DND-41 (cell line): ENCODE measurements at regions not wholly inside any gene's neighbourhood (a gene's known extent, or its start where the extent isn't known, plus 50 kb on each side); places are given as distances from the start of the nearest gene placed in this dataset.

ENCODE experiments used
- ATAC-seq: fragments of 200-7000 bp; cut with Tn5 transposase; 3 replicates; pipeline ENCODE4 v1.9.1; 2021; ENCODE audit warnings: low read depth; ENCODE audit not compliant: insufficient read depth
- DNase-seq: peaks from one replicate; pipeline ENCODE4 v3.0.0-alpha.2; 2020
- H2AFZ ChIP-seq: 2 replicates; pipeline ENCODE4 v1.6.0; 2012; ENCODE audit warnings: low read depth, low read length
- H3K27ac ChIP-seq: 2 replicates; pipeline ENCODE4 v1.5.1; 2012; ENCODE audit warnings: low read length, inconsistent platforms
- H3K27me3 ChIP-seq: fragments of 200-600 bp; sonication (generic); 2 replicates; pipeline ENCODE4 v1.6.0; 2012; ENCODE audit warnings: low read length, mild to moderate bottlenecking, inconsistent platforms; ENCODE audit not compliant: insufficient read depth, poor library complexity
- H3K36me3 ChIP-seq: 2 replicates; pipeline ENCODE4 v1.5.1; 2012; ENCODE audit warnings: low read length, inconsistent platforms; ENCODE audit not compliant: insufficient read depth
- H3K4me1 ChIP-seq: 2 replicates; pipeline ENCODE4 v1.5.1; 2012; ENCODE audit warnings: mild to moderate bottlenecking, low read length; ENCODE audit not compliant: insufficient read depth
- H3K4me2 ChIP-seq: 2 replicates; pipeline ENCODE4 v1.6.0; 2012; ENCODE audit warnings: mild to moderate bottlenecking, moderate library complexity, low read length, inconsistent platforms; ENCODE audit not compliant: insufficient read depth
- H3K4me3 ChIP-seq, 2 experiments: fragments of 200-600 bp in 1 of 2; shearing (Covaris generic) in 1 of 2; 2 replicates each; pipeline ENCODE4 v1.5.1; 2012 to 2016; ENCODE audit warnings: inconsistent platforms in 2 of 2, low read length in 2 of 2, mild to moderate bottlenecking in 2 of 2, low read depth in 1 of 2, moderate library complexity in 1 of 2
- H3K79me2 ChIP-seq: 2 replicates; pipeline ENCODE4 v1.6.0; 2012; ENCODE audit warnings: low read length, inconsistent platforms; ENCODE audit not compliant: insufficient read depth
- H3K9ac ChIP-seq: 2 replicates; pipeline ENCODE4 v1.6.0; 2012; ENCODE audit warnings: low read depth, mild to moderate bottlenecking, inconsistent platforms, low read length, moderate library complexity
- H3K9me3 ChIP-seq: 2 replicates; pipeline ENCODE4 v1.5.1; 2012; ENCODE audit warnings: low read length, moderate library complexity, mild to moderate bottlenecking, inconsistent platforms; ENCODE audit not compliant: insufficient read depth, severe bottlenecking
- H4K20me1 ChIP-seq: 2 replicates; pipeline ENCODE4 v1.6.0; 2012; ENCODE audit warnings: low read length; ENCODE audit not compliant: insufficient read depth
- EZH2 ChIP-seq: IDR thresholded peaks from 3 replicates; pipeline ENCODE4 v1.6.1; 2012; ENCODE audit warnings: borderline replicate concordance, low read depth, mild to moderate bottlenecking, moderate library complexity, low read length, inconsistent platforms; ENCODE audit not compliant: severe bottlenecking
- TF ChIP-seq, protein P1 (sequence below): IDR thresholded peaks from 2 replicates; pipeline ENCODE4 v1.5.1; 2012; ENCODE audit warnings: borderline replicate concordance, low read length, moderate library complexity, mild to moderate bottlenecking; ENCODE audit not compliant: poor library complexity, severe bottlenecking; ENCODE audit errors: extremely low read depth

DNA sequence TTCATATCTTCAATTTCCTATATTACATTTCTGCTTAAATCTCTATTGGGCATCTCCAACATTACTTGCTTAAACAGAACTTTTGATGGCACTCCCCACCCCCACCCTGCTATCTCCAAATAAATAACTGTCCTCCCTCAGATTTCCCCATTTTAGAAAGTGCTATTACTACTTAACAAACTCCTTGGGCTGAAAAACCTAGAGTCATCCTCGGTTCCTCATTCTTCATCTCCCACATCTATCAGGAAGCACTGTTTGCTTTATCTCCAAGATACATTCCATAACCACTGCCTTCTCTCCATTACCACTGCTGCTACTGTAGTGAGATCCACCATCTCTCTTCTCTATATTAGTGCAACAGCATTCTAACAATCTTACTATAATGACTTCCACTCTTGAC, 150.4 kb upstream of the CYRIA start:
- no peak for DNase-seq
- Histone ChIP-seq H3K4me1 (no peaks in the 10 kb centered on the region), H3K4me3 (no peak overlapping the region), H3K27ac (no peak overlapping the region), H3K27me3 (no peaks in the 10 kb centered on the region), H3K9ac (no peak overlapping the region), H4K20me1 (no peaks in the 10 kb centered on the region), H3K9me3 (no peaks in the 10 kb centered on the region), H3K4me2 (no peak overlapping the region), H3K36me3 (no peaks in the 10 kb centered on the region), H2AFZ (no peak overlapping the region), H3K79me2 (no peaks in the 10 kb centered on the region)
- TF ChIP-seq, protein P1, sequence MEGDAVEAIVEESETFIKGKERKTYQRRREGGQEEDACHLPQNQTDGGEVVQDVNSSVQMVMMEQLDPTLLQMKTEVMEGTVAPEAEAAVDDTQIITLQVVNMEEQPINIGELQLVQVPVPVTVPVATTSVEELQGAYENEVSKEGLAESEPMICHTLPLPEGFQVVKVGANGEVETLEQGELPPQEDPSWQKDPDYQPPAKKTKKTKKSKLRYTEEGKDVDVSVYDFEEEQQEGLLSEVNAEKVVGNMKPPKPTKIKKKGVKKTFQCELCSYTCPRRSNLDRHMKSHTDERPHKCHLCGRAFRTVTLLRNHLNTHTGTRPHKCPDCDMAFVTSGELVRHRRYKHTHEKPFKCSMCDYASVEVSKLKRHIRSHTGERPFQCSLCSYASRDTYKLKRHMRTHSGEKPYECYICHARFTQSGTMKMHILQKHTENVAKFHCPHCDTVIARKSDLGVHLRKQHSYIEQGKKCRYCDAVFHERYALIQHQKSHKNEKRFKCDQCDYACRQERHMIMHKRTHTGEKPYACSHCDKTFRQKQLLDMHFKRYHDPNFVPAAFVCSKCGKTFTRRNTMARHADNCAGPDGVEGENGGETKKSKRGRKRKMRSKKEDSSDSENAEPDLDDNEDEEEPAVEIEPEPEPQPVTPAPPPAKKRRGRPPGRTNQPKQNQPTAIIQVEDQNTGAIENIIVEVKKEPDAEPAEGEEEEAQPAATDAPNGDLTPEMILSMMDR: no peak
- no peak for TF ChIP-seq EZH2
- ATAC-seq: no peak

DNA sequence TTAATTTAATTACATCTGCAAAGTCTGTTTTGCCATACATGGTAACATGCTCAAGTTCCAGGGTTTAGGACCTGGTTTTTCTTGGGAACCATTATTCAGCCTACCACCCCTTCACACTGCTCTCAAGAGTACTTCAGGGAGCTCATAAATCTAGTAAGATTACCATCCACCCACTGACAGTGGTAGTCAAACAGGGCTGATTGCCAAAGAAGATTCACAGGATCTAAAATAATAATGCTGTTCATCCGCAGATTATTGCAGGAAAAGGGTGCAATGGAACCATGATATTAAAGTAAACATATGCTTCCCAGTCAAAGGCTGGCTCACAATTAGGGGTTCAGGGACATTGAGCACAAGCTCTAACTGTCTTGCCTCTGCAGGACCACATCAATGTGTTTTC, 148.0 kb upstream of the CYRIA start:
- no peak overlapping the region for H3K4me2 ChIP-seq
- no peak overlapping the region for H3K4me3 ChIP-seq
- no peaks in the 10 kb centered on the region for H3K9me3 ChIP-seq
- no peaks in the 10 kb centered on the region for H3K79me2 ChIP-seq
- H3K36me3 ChIP-seq: no peaks in the 10 kb centered on the region
- no peak for ATAC-seq
- DNase-seq: no peak
- H3K9ac ChIP-seq: no peak overlapping the region
- H4K20me1 ChIP-seq: no peaks in the 10 kb centered on the region
- no peaks in the 10 kb centered on the region for H3K27me3 ChIP-seq
- H3K4me1 ChIP-seq: no peaks in the 10 kb centered on the region
- TF ChIP-seq EZH2: no peak
- TF ChIP-seq, protein P1: no peak
- H3K27ac ChIP-seq: no peak overlapping the region
- no peak overlapping the region for H2AFZ ChIP-seq

DNA sequence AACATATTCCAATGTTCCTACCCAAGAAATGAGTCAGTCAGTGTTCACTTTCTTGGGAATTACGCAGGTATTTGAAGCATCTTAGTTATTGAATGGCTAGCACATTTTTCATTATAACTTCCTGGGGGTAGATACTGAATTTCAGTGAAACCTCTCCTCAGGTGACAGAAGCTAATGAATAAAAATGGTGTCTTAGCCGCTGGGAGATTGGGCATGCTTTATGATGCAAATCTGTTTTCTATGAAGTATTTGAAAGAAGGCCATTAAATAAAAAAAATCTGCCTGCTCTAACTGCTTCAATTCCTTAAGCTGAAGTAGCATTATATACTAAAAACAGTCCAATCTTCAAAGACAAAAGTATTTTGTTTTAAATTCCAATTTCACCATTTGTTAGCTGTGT, 132.8 kb upstream of the CYRIA start:
- TF ChIP-seq, protein P1: no peak
- no peak for TF ChIP-seq EZH2
- no peak overlapping the region for H3K9ac ChIP-seq
- no peaks in the 10 kb centered on the region for H3K36me3 ChIP-seq
- H3K79me2 ChIP-seq: no peaks in the 10 kb centered on the region
- H3K27ac ChIP-seq: no peak overlapping the region
- ATAC-seq (no peak), DNase-seq (no peak)
- H3K9me3 ChIP-seq: no peaks in the 10 kb centered on the region
- H3K4me1 ChIP-seq: no peaks in the 10 kb centered on the region
- H3K4me2 ChIP-seq: no peak overlapping the region
- H3K27me3 ChIP-seq: no peaks in the 10 kb centered on the region
- H4K20me1 ChIP-seq: no peaks in the 10 kb centered on the region
- H2AFZ ChIP-seq: no peak overlapping the region
- no peak overlapping the region for H3K4me3 ChIP-seq

DNA sequence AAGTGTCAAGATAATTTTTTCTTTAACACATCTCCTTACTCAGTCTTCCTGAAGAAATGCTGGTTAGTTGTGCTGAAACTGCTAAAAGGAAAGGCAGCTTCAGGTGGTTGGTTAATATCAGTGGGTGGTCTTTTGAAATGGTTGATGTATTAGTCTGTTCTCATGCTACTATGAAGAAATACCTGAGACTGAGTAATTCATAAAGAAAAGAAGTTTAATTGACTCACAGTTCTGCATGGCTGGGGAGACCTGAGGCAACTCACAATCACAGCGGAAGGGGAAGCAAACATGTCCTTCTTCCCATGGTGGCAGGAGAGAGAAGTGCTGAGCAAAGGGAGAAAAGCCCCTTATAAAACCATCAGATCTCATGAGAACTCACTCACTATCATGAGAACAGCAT, 125.9 kb upstream of the CYRIA start:
- DNase-seq: no peak

More for the DNA sequence above, 125.9 kb upstream of the CYRIA start:
- Histone ChIP-seq H3K9me3 (no peaks in the 10 kb centered on the region), H3K4me1 (no peaks in the 10 kb centered on the region), H3K27me3 (no peaks in the 10 kb centered on the region), H3K79me2 (no peaks in the 10 kb centered on the region), H4K20me1 (no peaks in the 10 kb centered on the region), H3K9ac (no peak overlapping the region), H3K36me3 (no peaks in the 10 kb centered on the region), H3K27ac (no peak overlapping the region), H3K4me2 (no peak overlapping the region), H2AFZ (no peak overlapping the region), H3K4me3 (no peak overlapping the region)
- TF ChIP-seq, protein P1: no peak
- no peak for TF ChIP-seq EZH2
- no peak for ATAC-seq
